Hepatocyte (in vitro differentiated cells): ENCODE measurements at regions not wholly inside any gene's neighbourhood (a gene's known extent, or its start where the extent isn't known, plus 50 kb on each side); places are given as distances from the start of the nearest gene placed in this dataset.

Experiments used
- DNase-seq: peaks from one replicate; pipeline ENCODE4 v3.0.0-alpha.2; 2016; ENCODE audit warnings: low spot score
- H2AFZ ChIP-seq: fragments of 200-600 bp; sonication (generic); 2 replicates; pipeline ENCODE4 v1.6.0; 2016; ENCODE audit warnings: antibody characterized with exemption, mild to moderate bottlenecking
- H3K27ac ChIP-seq: fragments of 200-600 bp; sonication (generic); 2 replicates; pipeline ENCODE4 v1.5.1; 2016; ENCODE audit warnings: mild to moderate bottlenecking
- H3K27me3 ChIP-seq: fragments of 200-600 bp; sonication (generic); 2 replicates; pipeline ENCODE4 v1.6.1; 2016
- H3K36me3 ChIP-seq: fragments of 200-600 bp; sonication (generic); replicated peaks from 2 replicates; pipeline ENCODE4 v1.5.1; 2016; ENCODE audit warnings: low read depth; ENCODE audit not compliant: insufficient read depth
- H3K4me1 ChIP-seq: fragments of 200-600 bp; sonication (generic); 2 replicates; pipeline ENCODE4 v1.5.1; 2016; ENCODE audit warnings: mild to moderate bottlenecking, moderate library complexity; ENCODE audit not compliant: insufficient read depth
- H3K4me2 ChIP-seq: fragments of 200-600 bp; sonication (generic); 2 replicates; pipeline ENCODE4 v1.6.0; 2016
- H3K4me3 ChIP-seq: fragments of 200-600 bp; sonication (generic); 2 replicates; pipeline ENCODE4 v1.5.1; 2016; ENCODE audit warnings: mild to moderate bottlenecking
- H3K79me2 ChIP-seq: fragments of 200-600 bp; sonication (generic); 2 replicates; pipeline ENCODE4 v1.6.0; 2017; ENCODE audit warnings: mild to moderate bottlenecking
- H3K9me2 ChIP-seq: fragments of 200-600 bp; sonication (generic); replicated peaks from 2 replicates; pipeline ENCODE4 v1.6.0; 2017; ENCODE audit warnings: mild to moderate bottlenecking; ENCODE audit not compliant: insufficient read depth
- H3K9me3 ChIP-seq: fragments of 200-600 bp; sonication (generic); 2 replicates; pipeline ENCODE4 v1.5.1; 2016; ENCODE audit warnings: low read depth, mild to moderate bottlenecking
- H4K20me1 ChIP-seq: fragments of 200-600 bp; sonication (generic); 2 replicates; pipeline ENCODE4 v1.6.0; 2016; ENCODE audit warnings: mild to moderate bottlenecking; ENCODE audit not compliant: insufficient read depth, poor library complexity, severe bottlenecking
- CTCF ChIP-seq: fragments of 200-600 bp; sonication (generic); IDR thresholded peaks from 2 replicates; pipeline ENCODE4 v1.5.1; 2016; ENCODE audit warnings: antibody characterized with exemption, mild to moderate bottlenecking; ENCODE audit not compliant: poor library complexity
- EZH2 ChIP-seq: fragments of 200-600 bp; sonication (generic); IDR thresholded peaks from 2 replicates; pipeline ENCODE4 v1.6.1; 2016; ENCODE audit warnings: antibody characterized with exemption, mild to moderate bottlenecking, borderline replicate concordance
- EZH2phosphoT487 ChIP-seq: fragments of 200-600 bp; sonication (generic); IDR thresholded peaks from one replicate; pipeline ENCODE4 v1.6.1; 2018; ENCODE audit warnings: antibody characterized with exemption, mild to moderate bottlenecking, low read depth, moderate library complexity; ENCODE audit not compliant: unreplicated experiment, severe bottlenecking
- WGBS: methylation state at CpG from one replicate; pipeline ENCODE4 v1.1.6; 2016; ENCODE audit warnings: low lambda C conversion rate; ENCODE audit errors: missing lambda C conversion rate; 5-methylcytosine and 5-hydroxymethylcytosine counted together

GRCh38 chr6:113258771-113259170 lies 598.4 kb upstream of the MARCKS start:
- H3K36me3 ChIP-seq, result no peaks in the 10 kb centered on the region
- no peaks in the 10 kb centered on the region for H3K9me2 ChIP-seq
- no peak for DNase-seq
- no peak overlapping the region for H3K4me3 ChIP-seq
- H4K20me1 ChIP-seq, result no peaks in the 10 kb centered on the region
- 43% methylated on average over 1 of the region's 1 CpG for WGBS
- no peak overlapping the region for H2AFZ ChIP-seq
- no peaks in the 10 kb centered on the region for H3K27me3 ChIP-seq
- H3K4me1 ChIP-seq, result no peaks in the 10 kb centered on the region
- no peak overlapping the region for H3K4me2 ChIP-seq
- H3K79me2 ChIP-seq, result no peaks in the 10 kb centered on the region
- TF ChIP-seq CTCF (no peak), EZH2phosphoT487 (no peak), EZH2 (no peak)
- no peaks in the 10 kb centered on the region for H3K9me3 ChIP-seq
- H3K27ac ChIP-seq, result no peak overlapping the region

- Histone ChIP-seq H3K9me2 (no peaks in the 10 kb centered on the region), H3K4me1 (no peaks in the 10 kb centered on the region), H2AFZ (no peak overlapping the region), H3K27me3 (no peaks in the 10 kb centered on the region), H4K20me1 (no peaks in the 10 kb centered on the region), H3K79me2 (no peaks in the 10 kb centered on the region), H3K4me3 (no peak overlapping the region), H3K4me2 (no peak overlapping the region), H3K36me3 (no peaks in the 10 kb centered on the region), H3K27ac (no peak overlapping the region), H3K9me3 (peaks cover 7% of the 10 kb centered on the region)
- no peak for DNase-seq
- TF ChIP-seq EZH2, result no peak
- TF ChIP-seq EZH2phosphoT487, result no peak
- no peak for TF ChIP-seq CTCF
These were observed 585.7 kb upstream of the MARCKS start for GRCh38 chr6:113271437-113271836.

- Histone ChIP-seq H3K27ac (no peak overlapping the region), H3K27me3 (no peaks in the 10 kb centered on the region), H2AFZ (no peak overlapping the region), H3K36me3 (no peaks in the 10 kb centered on the region), H3K4me1 (no peaks in the 10 kb centered on the region), H3K4me3 (no peak overlapping the region), H3K9me3 (no peaks in the 10 kb centered on the region), H3K4me2 (no peak overlapping the region), H4K20me1 (no peaks in the 10 kb centered on the region), H3K9me2 (no peaks in the 10 kb centered on the region), H3K79me2 (no peaks in the 10 kb centered on the region)
- WGBS, result 86% methylated on average over 2 of the region's 2 CpGs
- DNase-seq, result no peak
- no peak for TF ChIP-seq EZH2phosphoT487
- no peak for TF ChIP-seq EZH2
- no peak for TF ChIP-seq CTCF
These were observed 580.5 kb upstream of the MARCKS start for GRCh38 chr6:113276601-113277000.

DNA sequence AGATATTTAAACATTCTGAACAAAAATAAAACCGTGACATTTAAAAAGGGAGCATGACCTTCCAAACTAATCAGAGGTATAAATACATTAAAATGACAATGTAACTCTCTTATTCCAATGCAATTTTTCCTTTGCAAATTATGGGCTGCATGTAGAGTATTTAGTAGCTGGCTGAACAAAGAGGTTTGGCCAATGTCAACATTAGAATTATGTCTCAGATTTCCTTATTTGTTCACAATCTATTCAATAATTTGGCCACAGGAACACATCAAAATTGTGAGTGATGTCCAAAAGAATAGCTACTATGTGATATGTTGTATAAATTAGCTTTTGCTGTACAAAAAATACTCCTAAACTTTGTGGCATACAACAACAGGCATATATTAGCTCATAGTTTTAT lies 580.0 kb upstream of the MARCKS start:
- Histone ChIP-seq H3K79me2 (no peaks in the 10 kb centered on the region), H3K27me3 (no peaks in the 10 kb centered on the region), H3K4me2 (no peak overlapping the region), H4K20me1 (no peaks in the 10 kb centered on the region), H2AFZ (no peak overlapping the region), H3K9me2 (no peaks in the 10 kb centered on the region), H3K36me3 (no peaks in the 10 kb centered on the region), H3K9me3 (no peaks in the 10 kb centered on the region), H3K4me1 (no peaks in the 10 kb centered on the region), H3K27ac (no peak overlapping the region), H3K4me3 (no peak overlapping the region)
- 87% methylated on average over 1 of the region's 1 CpG for WGBS
- no peak for TF ChIP-seq EZH2phosphoT487
- TF ChIP-seq EZH2, result no peak
- no peak for TF ChIP-seq CTCF
- no peak for DNase-seq
